ENCODE measurements at regions not wholly inside any gene's neighbourhood (a gene's known extent, or its start where the extent isn't known, plus 50 kb on each side); places are given as distances from the start of the nearest gene placed in this dataset.
"Not testable (repeated sequence)": the region's sequence is repeated elsewhere in the genome, so short reads cannot be mapped to it uniquely, and the experiment has no call there.

GRCh38 chr20:22830138-22830537 is 205.0 kb upstream of the SSTR4 start:
- no peak overlapping the region for H3K9ac ChIP-seq (ENCODE audit: low read length)
- H3K79me2 ChIP-seq (ENCODE audit: control insufficient read depth, insufficient read depth, low read length): no peaks in the 10 kb centered on the region
- intact Hi-C loops (cut with micrococcal nuclease): no loop called here
- H3K4me1 ChIP-seq (ENCODE audit: control insufficient read depth in 2 of 2, insufficient read depth in 2 of 2, low read length in 2 of 2): no peaks in the 10 kb centered on the region
- CTCF ChIA-PET: no interaction called here
- no peak for ATAC-seq (ENCODE audit: low read depth)
- Mint-ChIP-seq H3K27ac (no peak overlapping the region), H3K27me3 (peaks cover under 1% of the 10 kb centered on the region), H3K9me3 (ENCODE audit: insufficient read depth) (no peaks in the 10 kb centered on the region), H3K4me3 (no peak overlapping the region), H3K4me1 (no peaks in the 10 kb centered on the region)
- H3K36me3 ChIP-seq (replicated peaks in 1 of 2; ENCODE audit: control extremely low read depth in 1 of 2, control insufficient read depth in 1 of 2, extremely low read depth in 1 of 2, insufficient read depth in 2 of 2, low read length in 1 of 2): no peaks in the 10 kb centered on the region
- no peaks in the 10 kb centered on the region for H3K27me3 ChIP-seq (replicated peaks in 1 of 4; ENCODE audit: control extremely low read depth in 1 of 4, control insufficient read depth in 3 of 4, insufficient read depth in 4 of 4, low read length in 3 of 4)
- no peaks in the 10 kb centered on the region for H4K20me1 ChIP-seq (ENCODE audit: control insufficient read depth, insufficient read depth, low read length, poor library complexity, severe bottlenecking)
- no peak for TF ChIP-seq CTCF (IDR thresholded peaks at IDR 0.05)
- TF ChIP-seq EZH2 (IDR thresholded peaks at IDR 0.05; ENCODE audit: borderline replicate concordance, insufficient read depth, low read depth, low read length, poor library complexity, severe bottlenecking): no peak
- WGBS (ENCODE audit: insufficient coverage): no CpG with 5 or more reads among the region's 2 CpGs
- peaks cover 0 to 3% (median 0%) of the 10 kb centered on the region in 3 donors for H3K9me3 ChIP-seq (ENCODE audit: control extremely low read depth in 1 of 3, control insufficient read depth in 2 of 3, insufficient read depth in 1 of 3, low read length in 2 of 3)
- no peak overlapping the region for H2AFZ ChIP-seq (ENCODE audit: insufficient read depth, low read depth, low read length, poor library complexity, severe bottlenecking)
- no peak overlapping the region for H3K4me2 ChIP-seq (replicated peaks; ENCODE audit: low read depth, low read length, poor library complexity, severe bottlenecking)
- H3K4me3 ChIP-seq (ENCODE audit: control extremely low read depth in 1 of 5, extremely low read depth in 1 of 5, insufficient read depth in 1 of 5, low read depth in 2 of 5, low read length in 4 of 5): no peak overlapping the region
- H3K27ac ChIP-seq (ENCODE audit: low read length in 2 of 2): no peak overlapping the region
- no peak for DNase-seq
- POLR2A ChIA-PET: no interaction called here

GRCh38 chr20:22830715-22831114 is 204.4 kb upstream of the SSTR4 start:
- POLR2A ChIA-PET; H3K27me3 ChIP-seq (replicated peaks in 1 of 4; ENCODE audit: control extremely low read depth in 1 of 4, control insufficient read depth in 3 of 4, insufficient read depth in 4 of 4, low read length in 3 of 4); H3K4me3 Mint-ChIP-seq; H3K79me2 ChIP-seq (ENCODE audit: control insufficient read depth, insufficient read depth, low read length); H3K27ac ChIP-seq (ENCODE audit: low read length in 2 of 2); H3K4me3 ChIP-seq (ENCODE audit: control extremely low read depth in 1 of 5, extremely low read depth in 1 of 5, insufficient read depth in 1 of 5, low read depth in 2 of 5, low read length in 4 of 5); H3K9me3 Mint-ChIP-seq (ENCODE audit: insufficient read depth); H3K4me1 ChIP-seq (ENCODE audit: control insufficient read depth in 2 of 2, insufficient read depth in 2 of 2, low read length in 2 of 2); H2AFZ ChIP-seq (ENCODE audit: insufficient read depth, low read depth, low read length, poor library complexity, severe bottlenecking); H3K36me3 ChIP-seq (replicated peaks in 1 of 2; ENCODE audit: control extremely low read depth in 1 of 2, control insufficient read depth in 1 of 2, extremely low read depth in 1 of 2, insufficient read depth in 2 of 2, low read length in 1 of 2); DNase-seq; H3K9ac ChIP-seq (ENCODE audit: low read length); H4K20me1 ChIP-seq (ENCODE audit: control insufficient read depth, insufficient read depth, low read length, poor library complexity, severe bottlenecking); H3K27me3 Mint-ChIP-seq; H3K4me1 Mint-ChIP-seq; ATAC-seq (ENCODE audit: low read depth); H3K27ac Mint-ChIP-seq; H3K4me2 ChIP-seq (replicated peaks; ENCODE audit: low read depth, low read length, poor library complexity, severe bottlenecking); CTCF ChIA-PET; H3K9me3 ChIP-seq (ENCODE audit: control extremely low read depth in 1 of 3, control insufficient read depth in 2 of 3, insufficient read depth in 1 of 3, low read length in 2 of 3); intact Hi-C loops (cut with micrococcal nuclease): not testable (repeated sequence)
- no CpG with 5 or more reads among the region's 2 CpGs for WGBS (ENCODE audit: insufficient coverage)
